ENCODE measurements at regions not wholly inside any gene's neighbourhood (a gene's known extent, or its start where the extent isn't known, plus 50 kb on each side); places are given as distances from the start of the nearest gene placed in this dataset.
"Not testable (repeated sequence)": the region's sequence is repeated elsewhere in the genome, so short reads cannot be mapped to it uniquely, and the experiment has no call there.

- Histone ChIP-seq H3K9me3 (ENCODE audit: control insufficient read depth in 2 of 2, low read length in 2 of 2) (peaks cover 4 to 7% of the 10 kb centered on the region in 2 donors), H3K27ac (ENCODE audit: low read length) (no peak overlapping the region), H3K27me3 (ENCODE audit: control insufficient read depth in 1 of 2, insufficient read depth in 2 of 2, low read length in 2 of 2) (peaks cover 0 to 11% of the 10 kb centered on the region in 2 donors), H3K4me3 (ENCODE audit: low read length in 2 of 2) (no peak overlapping the region), H3K4me1 (ENCODE audit: control insufficient read depth, insufficient read depth, low read length) (peaks cover 8% of the 10 kb centered on the region), H3K36me3 (ENCODE audit: control insufficient read depth in 2 of 2, insufficient read depth in 2 of 2, low read length in 2 of 2) (no peaks in the 10 kb centered on the region), H3K9ac (ENCODE audit: low read length in 2 of 2) (no peak overlapping the region)
Measured at GRCh38 chr1:38193040-38193439, 146.4 kb upstream of the POU3F1 start.

- H3K4me3 ChIP-seq (ENCODE audit: low read length in 2 of 2): no peak overlapping the region
- H3K9me3 ChIP-seq (ENCODE audit: control insufficient read depth in 2 of 2, low read length in 2 of 2): peaks cover 4 to 8% of the 10 kb centered on the region in 2 donors
- no peaks in the 10 kb centered on the region for H3K4me1 ChIP-seq (ENCODE audit: control insufficient read depth, insufficient read depth, low read length)
- H3K27me3 ChIP-seq (ENCODE audit: control insufficient read depth in 1 of 2, insufficient read depth in 2 of 2, low read length in 2 of 2): peaks cover 0 to 11% of the 10 kb centered on the region in 2 donors
- no peak overlapping the region for H3K9ac ChIP-seq (ENCODE audit: low read length in 2 of 2)
- no peaks in the 10 kb centered on the region for H3K36me3 ChIP-seq (ENCODE audit: control insufficient read depth in 2 of 2, insufficient read depth in 2 of 2, low read length in 2 of 2)
- no peak overlapping the region for H3K27ac ChIP-seq (ENCODE audit: low read length)
Measured at GRCh38 chr1:38191461-38191860, 144.9 kb upstream of the POU3F1 start.

- peaks cover 0 to 10% of the 10 kb centered on the region in 2 donors for H3K27me3 ChIP-seq (ENCODE audit: control insufficient read depth in 1 of 2, insufficient read depth in 2 of 2, low read length in 2 of 2)
- H3K4me3 ChIP-seq (ENCODE audit: low read length in 2 of 2): no peak overlapping the region
- H3K4me1 ChIP-seq (ENCODE audit: control insufficient read depth, insufficient read depth, low read length): no peaks in the 10 kb centered on the region
- no peak overlapping the region for H3K27ac ChIP-seq (ENCODE audit: low read length)
- H3K9me3 ChIP-seq (ENCODE audit: control insufficient read depth in 2 of 2, low read length in 2 of 2): peaks cover 4 to 10% of the 10 kb centered on the region in 2 donors
- H3K9ac ChIP-seq (ENCODE audit: low read length in 2 of 2): no peak overlapping the region
- no peaks in the 10 kb centered on the region for H3K36me3 ChIP-seq (ENCODE audit: control insufficient read depth in 2 of 2, insufficient read depth in 2 of 2, low read length in 2 of 2)
Measured at GRCh38 chr1:38190983-38191382, 144.4 kb upstream of the POU3F1 start.

- Histone ChIP-seq H3K9me3 (ENCODE audit: control insufficient read depth in 2 of 2, low read length in 2 of 2) (peaks cover 4 to 10% of the 10 kb centered on the region in 2 donors), H3K27me3 (ENCODE audit: control insufficient read depth in 1 of 2, insufficient read depth in 2 of 2, low read length in 2 of 2) (peaks cover 0 to 7% of the 10 kb centered on the region in 2 donors), H3K9ac (ENCODE audit: low read length in 2 of 2) (no peak overlapping the region), H3K36me3 (ENCODE audit: control insufficient read depth in 2 of 2, insufficient read depth in 2 of 2, low read length in 2 of 2) (no peaks in the 10 kb centered on the region), H3K4me3 (ENCODE audit: low read length in 2 of 2) (no peak overlapping the region), H3K4me1 (ENCODE audit: control insufficient read depth, insufficient read depth, low read length) (no peaks in the 10 kb centered on the region), H3K27ac (ENCODE audit: low read length) (no peak overlapping the region)
Measured at GRCh38 chr1:38187552-38187951, 141.0 kb upstream of the POU3F1 start.

- no peak overlapping the region for H3K9ac ChIP-seq (ENCODE audit: low read length in 2 of 2)
- H3K9me3 ChIP-seq (ENCODE audit: control insufficient read depth in 2 of 2, low read length in 2 of 2): peaks cover 4 to 10% of the 10 kb centered on the region in 2 donors
- H3K4me1 ChIP-seq (ENCODE audit: control insufficient read depth, insufficient read depth, low read length): no peaks in the 10 kb centered on the region
- H3K27ac ChIP-seq (ENCODE audit: low read length): no peak overlapping the region
- H3K36me3 ChIP-seq (ENCODE audit: control insufficient read depth in 2 of 2, insufficient read depth in 2 of 2, low read length in 2 of 2): no peaks in the 10 kb centered on the region
- no peak overlapping the region for H3K4me3 ChIP-seq (ENCODE audit: low read length in 2 of 2)
- H3K27me3 ChIP-seq (ENCODE audit: control insufficient read depth in 1 of 2, insufficient read depth in 2 of 2, low read length in 2 of 2): peaks cover 0 to 7% of the 10 kb centered on the region in 2 donors
Measured at GRCh38 chr1:38186566-38186965, 140.0 kb upstream of the POU3F1 start.

- H3K4me3 ChIP-seq (ENCODE audit: low read length in 2 of 2): no peak overlapping the region
- no peaks in the 10 kb centered on the region for H3K36me3 ChIP-seq (ENCODE audit: control insufficient read depth in 2 of 2, insufficient read depth in 2 of 2, low read length in 2 of 2)
- H3K27me3 ChIP-seq (ENCODE audit: control insufficient read depth in 1 of 2, insufficient read depth in 2 of 2, low read length in 2 of 2): peaks cover 0 to 7% of the 10 kb centered on the region in 2 donors
- no peak overlapping the region for H3K27ac ChIP-seq (ENCODE audit: low read length)
- no peaks in the 10 kb centered on the region for H3K4me1 ChIP-seq (ENCODE audit: control insufficient read depth, insufficient read depth, low read length)
- no peak overlapping the region for H3K9ac ChIP-seq (ENCODE audit: low read length in 2 of 2)
- H3K9me3 ChIP-seq (ENCODE audit: control insufficient read depth in 2 of 2, low read length in 2 of 2): peaks cover 4 to 10% of the 10 kb centered on the region in 2 donors
Measured at GRCh38 chr1:38185913-38186312, 139.3 kb upstream of the POU3F1 start.

- peaks cover 0 to 5% of the 10 kb centered on the region in 2 donors for H3K27me3 ChIP-seq (ENCODE audit: control insufficient read depth in 1 of 2, insufficient read depth in 2 of 2, low read length in 2 of 2)
- H3K9me3 ChIP-seq (ENCODE audit: control insufficient read depth in 2 of 2, low read length in 2 of 2): peaks cover 3 to 5% of the 10 kb centered on the region in 2 donors
- no peaks in the 10 kb centered on the region for H3K4me1 ChIP-seq (ENCODE audit: control insufficient read depth, insufficient read depth, low read length)
- H3K27ac ChIP-seq (ENCODE audit: low read length): no peak overlapping the region
- H3K4me3 ChIP-seq (ENCODE audit: low read length in 2 of 2): no peak overlapping the region
- no peaks in the 10 kb centered on the region for H3K36me3 ChIP-seq (ENCODE audit: control insufficient read depth in 2 of 2, insufficient read depth in 2 of 2, low read length in 2 of 2)
- H3K9ac ChIP-seq (ENCODE audit: low read length in 2 of 2): no peak overlapping the region
Measured at GRCh38 chr1:38183747-38184146, 137.2 kb upstream of the POU3F1 start.

GRCh38 chr1:38183096-38183495, 136.5 kb upstream of the POU3F1 start:
- Histone ChIP-seq H3K36me3 (ENCODE audit: control insufficient read depth in 2 of 2, insufficient read depth in 2 of 2, low read length in 2 of 2) (no peaks in the 10 kb centered on the region), H3K9ac (ENCODE audit: low read length in 2 of 2) (no peak overlapping the region), H3K4me1 (ENCODE audit: control insufficient read depth, insufficient read depth, low read length) (no peaks in the 10 kb centered on the region), H3K27ac (ENCODE audit: low read length) (no peak overlapping the region), H3K4me3 (ENCODE audit: low read length in 2 of 2) (no peak overlapping the region), H3K27me3 (ENCODE audit: control insufficient read depth in 1 of 2, insufficient read depth in 2 of 2, low read length in 2 of 2) (peaks cover 0 to 5% of the 10 kb centered on the region in 2 donors), H3K9me3 (ENCODE audit: control insufficient read depth in 2 of 2, low read length in 2 of 2) (peaks cover 0 to 3% of the 10 kb centered on the region in 2 donors)

GRCh38 chr1:38180388-38180787, 133.8 kb upstream of the POU3F1 start:
- H3K9ac ChIP-seq (ENCODE audit: low read length in 2 of 2); H3K4me1 ChIP-seq (ENCODE audit: control insufficient read depth, insufficient read depth, low read length); H3K27me3 ChIP-seq (ENCODE audit: control insufficient read depth in 1 of 2, insufficient read depth in 2 of 2, low read length in 2 of 2); H3K9me3 ChIP-seq (ENCODE audit: control insufficient read depth in 2 of 2, low read length in 2 of 2); H3K4me3 ChIP-seq (ENCODE audit: low read length in 2 of 2); H3K36me3 ChIP-seq (ENCODE audit: control insufficient read depth in 2 of 2, insufficient read depth in 2 of 2, low read length in 2 of 2); H3K27ac ChIP-seq (ENCODE audit: low read length): not testable (repeated sequence)

- no peak overlapping the region for H3K4me3 ChIP-seq (ENCODE audit: low read length in 2 of 2)
- no peak overlapping the region for H3K9ac ChIP-seq (ENCODE audit: low read length in 2 of 2)
- H3K9me3 ChIP-seq (ENCODE audit: control insufficient read depth in 2 of 2, low read length in 2 of 2): no peaks in the 10 kb centered on the region
- H3K4me1 ChIP-seq (ENCODE audit: control insufficient read depth, insufficient read depth, low read length): peaks cover 3% of the 10 kb centered on the region
- H3K27ac ChIP-seq (ENCODE audit: low read length): no peak overlapping the region
- peaks cover 0 to 11% of the 10 kb centered on the region in 2 donors for H3K27me3 ChIP-seq (ENCODE audit: control insufficient read depth in 1 of 2, insufficient read depth in 2 of 2, low read length in 2 of 2)
- no peaks in the 10 kb centered on the region for H3K36me3 ChIP-seq (ENCODE audit: control insufficient read depth in 2 of 2, insufficient read depth in 2 of 2, low read length in 2 of 2)
Measured at GRCh38 chr1:38179483-38179882, 132.9 kb upstream of the POU3F1 start.

GRCh38 chr1:38178216-38178615, 131.6 kb upstream of the POU3F1 start:
- Histone ChIP-seq H3K27ac (ENCODE audit: low read length) (no peak overlapping the region), H3K4me1 (ENCODE audit: control insufficient read depth, insufficient read depth, low read length) (peaks cover 3% of the 10 kb centered on the region), H3K36me3 (ENCODE audit: control insufficient read depth in 2 of 2, insufficient read depth in 2 of 2, low read length in 2 of 2) (no peaks in the 10 kb centered on the region), H3K4me3 (ENCODE audit: low read length in 2 of 2) (no peak overlapping the region), H3K9ac (ENCODE audit: low read length in 2 of 2) (no peak overlapping the region), H3K27me3 (ENCODE audit: control insufficient read depth in 1 of 2, insufficient read depth in 2 of 2, low read length in 2 of 2) (peaks cover 0 to 11% of the 10 kb centered on the region in 2 donors), H3K9me3 (ENCODE audit: control insufficient read depth in 2 of 2, low read length in 2 of 2) (no peaks in the 10 kb centered on the region)
